Midbrain (tissue), 1 donor: ENCODE measurements at regions not wholly inside any gene's neighbourhood (a gene's known extent, or its start where the extent isn't known, plus 50 kb on each side); places are given as distances from the start of the nearest gene placed in this dataset.
A peak's percentile ranks its signal among the peaks of the same experiment; 100 is the strongest.

Experiments
- DNase-seq: peaks from one replicate; lab custom pipeline; 2025; lab: John Stamatoyannopoulos, UW

DNA sequence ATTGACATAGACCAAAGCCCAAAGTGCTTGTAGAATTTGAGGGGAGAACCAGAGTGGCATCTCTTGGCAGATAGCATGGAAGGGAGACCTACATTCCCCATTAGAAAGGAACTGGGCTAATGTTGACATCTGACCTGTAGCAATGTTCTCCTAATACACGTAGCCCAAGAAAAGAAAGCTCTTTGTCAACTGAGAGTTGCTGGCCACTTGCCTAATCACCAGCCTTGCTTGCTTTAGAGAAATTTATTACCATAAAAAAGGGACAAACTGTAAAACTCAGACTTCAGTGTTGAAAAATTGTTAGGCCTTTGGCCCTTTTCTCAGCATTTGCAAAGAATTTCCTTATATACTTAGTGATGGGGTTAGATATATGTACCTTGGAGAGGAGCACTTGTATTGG, 777.5 kb downstream of the MAFB start:
- no peak for DNase-seq

GRCh38 chr20:39910536-39910935, 778.5 kb downstream of the MAFB start:
- DNase-seq, result no peak

GRCh38 chr20:39909447-39909846, 779.6 kb downstream of the MAFB start:
- DNase-seq, result peak; percentile 18

- DNase-seq, result no peak
Measured at GRCh38 chr20:39904476-39905112, 784.4 kb downstream of the MAFB start.

DNA sequence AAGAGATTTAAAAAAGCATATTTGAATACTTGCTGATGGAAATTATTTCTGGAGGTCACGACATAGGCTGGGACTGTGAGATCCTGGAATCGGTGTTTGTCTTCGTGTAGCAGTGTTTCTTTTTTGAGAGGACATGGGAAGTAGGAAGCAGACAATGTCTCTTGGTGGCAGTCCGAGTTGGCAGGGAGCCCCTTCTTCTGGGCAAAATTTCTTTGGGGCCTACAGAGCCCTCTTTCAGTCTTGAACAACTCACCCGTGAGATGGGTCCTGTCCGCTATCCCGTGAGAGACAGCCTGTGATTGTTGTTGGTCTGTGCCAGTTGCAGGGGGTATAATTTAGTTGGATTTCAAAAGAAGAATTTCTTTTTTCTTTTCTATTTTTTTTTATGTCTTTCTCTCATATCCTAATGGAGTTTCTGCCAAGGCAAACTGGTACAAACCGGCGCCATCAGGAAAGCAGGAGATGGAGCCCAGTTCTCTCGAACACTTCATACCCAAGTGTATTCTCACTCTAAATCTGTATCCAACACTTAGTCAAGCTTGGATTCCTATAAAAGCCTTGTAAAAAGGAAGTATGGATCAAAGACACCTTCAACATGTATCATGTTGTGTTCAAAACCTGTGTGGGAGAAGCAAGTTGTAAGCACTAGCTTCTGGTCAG, 785.1 kb downstream of the MAFB start:
- peak; percentile 52 for DNase-seq

- no peak for DNase-seq
Measured at GRCh38 chr20:39899881-39900280, 789.2 kb downstream of the MAFB start.

- no peak for DNase-seq
Measured at GRCh38 chr20:39898467-39898852, 790.6 kb downstream of the MAFB start.

- DNase-seq, result no peak
Measured at GRCh38 chr20:39897781-39898466, 791.1 kb downstream of the MAFB start.

GRCh38 chr20:39897058-39897457, 792.0 kb downstream of the MAFB start:
- DNase-seq, result no peak

DNA sequence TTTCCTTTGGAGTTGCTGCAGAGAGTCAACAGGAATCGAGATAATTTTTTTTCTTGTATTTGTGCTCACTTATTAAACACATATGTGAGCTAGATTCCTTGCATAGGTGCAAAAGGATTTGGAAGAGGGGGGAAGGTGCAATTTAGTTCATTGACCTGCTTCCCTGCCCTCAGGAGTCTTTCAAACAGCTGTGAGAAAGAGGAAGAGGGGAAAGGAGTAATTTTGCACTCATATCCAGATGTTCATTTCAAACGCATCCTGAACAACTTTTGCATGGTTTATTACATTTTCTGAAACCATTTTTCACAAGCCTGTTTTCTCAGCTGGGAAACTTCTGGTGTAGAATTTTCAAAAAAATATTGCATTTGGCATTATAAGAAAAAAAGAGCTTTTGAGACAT, 795.0 kb downstream of the MAFB start:
- DNase-seq, result no peak

DNA sequence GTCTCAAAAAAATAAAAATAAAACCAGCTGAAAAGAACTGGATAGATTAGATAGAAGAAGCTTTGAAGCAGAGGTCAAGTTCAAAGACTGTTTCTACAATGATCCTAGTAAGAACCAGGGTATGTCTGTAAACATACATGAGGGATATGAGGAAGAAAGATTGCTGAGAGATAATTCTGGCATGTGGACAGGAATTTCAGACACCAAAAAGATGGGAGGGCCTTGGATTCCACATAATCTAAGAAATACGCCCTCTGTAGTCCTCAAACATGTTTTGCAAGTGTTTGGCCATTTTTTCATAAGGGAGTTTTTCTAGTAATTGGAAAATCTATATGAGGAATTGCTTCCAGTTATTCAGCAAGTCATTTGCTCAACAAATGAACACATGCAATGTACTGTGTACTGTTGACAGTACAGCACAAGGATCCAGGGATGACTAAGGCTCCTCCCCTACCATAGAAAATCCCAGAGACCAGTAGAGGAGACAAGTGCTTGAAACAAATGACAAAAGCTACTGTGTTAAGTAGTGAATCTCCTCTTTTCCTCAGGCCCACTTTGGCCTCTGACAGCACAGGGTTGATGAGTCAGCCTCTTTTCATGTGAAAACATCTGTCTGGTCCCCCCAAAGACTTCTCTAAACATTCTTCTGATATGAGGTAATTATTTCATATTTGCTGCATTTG, 795.9 kb downstream of the MAFB start:
- no peak for DNase-seq

DNA sequence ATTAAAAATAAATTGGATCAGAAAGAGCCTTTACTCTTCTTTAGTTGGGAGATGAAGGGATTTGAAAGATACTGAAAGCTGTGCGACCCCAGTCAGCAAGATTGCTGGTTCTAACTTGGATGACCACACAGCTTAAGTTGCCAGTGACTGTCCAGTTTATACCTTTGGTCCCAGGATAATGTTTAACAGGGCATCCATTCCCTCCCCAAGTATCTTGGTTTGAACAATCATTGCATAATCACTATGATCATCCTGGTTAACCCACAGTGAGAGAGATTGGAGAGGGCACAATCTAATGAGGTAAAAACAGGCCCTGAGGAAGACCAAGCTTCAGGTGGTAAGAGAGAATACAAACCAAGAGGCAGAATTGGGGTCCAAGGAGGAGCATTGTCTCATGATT, 798.3 kb downstream of the MAFB start:
- no peak for DNase-seq

- DNase-seq, result no peak
Measured at GRCh38 chr20:39888310-39888709, 800.7 kb downstream of the MAFB start.

DNA sequence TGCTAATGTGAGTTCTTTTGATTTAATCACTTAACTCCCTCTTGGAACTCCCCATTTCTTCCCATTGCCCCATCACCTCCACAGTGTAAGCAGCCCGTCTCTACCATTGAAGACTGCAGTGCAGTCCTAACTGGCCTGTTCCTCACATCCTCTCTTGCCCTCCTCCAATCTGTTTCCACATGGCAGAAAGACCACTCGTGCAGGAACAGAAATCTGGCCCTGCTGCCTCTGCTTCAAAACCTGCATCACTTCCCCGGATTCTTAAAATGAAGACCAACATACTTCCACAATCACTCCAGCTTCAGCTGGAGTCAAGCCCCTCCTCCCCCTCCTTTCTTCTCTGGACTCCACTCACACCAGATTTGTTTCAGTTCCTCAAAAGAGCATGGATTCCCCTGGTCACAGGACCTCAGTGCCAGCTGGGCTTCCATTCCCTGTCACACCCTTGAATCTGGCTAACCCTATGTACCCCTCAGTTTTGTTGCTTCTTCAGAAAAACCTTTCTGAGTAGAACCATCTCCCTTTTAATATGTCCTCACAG, 802.3 kb downstream of the MAFB start:
- no peak for DNase-seq

DNA sequence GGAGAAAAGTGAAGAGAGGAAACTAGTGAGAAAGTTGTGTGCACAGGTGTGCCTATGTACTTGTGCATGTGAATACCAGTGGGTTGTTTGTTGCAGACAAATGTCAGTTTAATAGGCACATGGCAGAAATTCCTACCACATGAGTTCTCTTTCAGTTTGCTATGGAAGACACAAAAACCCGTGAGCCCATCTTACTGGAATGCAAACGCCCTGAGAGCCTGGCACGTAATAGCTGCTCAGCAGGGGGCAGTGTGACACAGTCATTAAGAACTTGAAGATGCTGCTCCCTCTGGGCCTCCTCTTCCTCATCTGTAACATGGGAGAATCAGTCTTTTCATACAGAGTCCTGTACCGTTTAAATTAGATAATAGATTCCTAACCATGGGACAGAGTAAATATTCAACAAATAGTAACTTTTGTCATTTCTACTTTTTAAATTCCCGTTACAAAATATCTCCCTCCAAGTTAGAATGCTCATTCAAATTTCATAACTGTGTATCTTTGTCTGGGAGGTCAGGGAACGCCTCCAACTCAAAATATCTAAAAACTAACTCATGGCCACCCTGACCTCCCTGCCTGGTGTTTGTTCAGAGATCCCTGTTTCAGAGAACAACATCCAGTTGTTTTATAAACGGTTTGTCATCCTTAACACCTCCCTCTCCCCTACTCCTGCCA, 802.9 kb downstream of the MAFB start:
- no peak for DNase-seq

- no peak for DNase-seq
Measured at GRCh38 chr20:39882806-39883205, 806.2 kb downstream of the MAFB start.

GRCh38 chr20:39880890-39881289, 808.1 kb downstream of the MAFB start:
- no peak for DNase-seq

DNA sequence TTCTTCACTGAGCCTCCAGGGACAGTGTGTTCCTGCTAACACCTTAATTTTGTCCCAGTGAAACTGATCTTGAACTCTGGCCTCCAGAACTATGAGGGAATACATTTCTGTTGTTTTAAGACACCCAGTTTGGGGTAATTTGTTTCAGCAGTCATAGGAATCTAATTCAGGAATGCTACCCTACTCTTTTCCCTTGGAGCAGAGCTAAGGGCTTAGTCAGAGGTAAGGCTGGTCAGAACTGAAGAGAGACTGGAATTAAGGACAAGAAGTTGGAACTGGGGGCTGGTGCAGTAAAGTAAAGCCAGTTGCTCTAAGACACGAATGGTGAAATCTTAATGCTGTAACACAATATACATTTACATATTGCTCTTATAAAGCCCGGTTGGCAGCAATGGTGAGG, 809.7 kb downstream of the MAFB start:
- no peak for DNase-seq

GRCh38 chr20:39878809-39879208, 810.2 kb downstream of the MAFB start:
- no peak for DNase-seq

- DNase-seq, result no peak
Measured at GRCh38 chr20:39878320-39878719, 810.7 kb downstream of the MAFB start.

GRCh38 chr20:39877788-39878187, 811.2 kb downstream of the MAFB start:
- no peak for DNase-seq
